Left lung (tissue), 4 donors: ENCODE measurements at regions not wholly inside any gene's neighbourhood (a gene's known extent, or its start where the extent isn't known, plus 50 kb on each side); places are given as distances from the start of the nearest gene placed in this dataset.

Experiments used
- ATAC-seq: fragments of 200-7000 bp; cut with Tn5 transposase; one replicate; pipeline ENCODE4 v1.9.1; 2020; ENCODE audit warnings: moderate library complexity
- DNase-seq, 4 donors: peaks; one replicate each; pipeline ENCODE4 v3.0.0-alpha.2; 2013 to 2020
- H3K27ac ChIP-seq, 2 donors: fragments of 200-600 bp; sonication (generic) in 1 of 2; one replicate each; pipeline versions ENCODE4 v1.5.0 to v1.8.0; 2020 to 2021
- H3K27me3 ChIP-seq, 2 donors: fragments of 200-600 bp; sonication (generic) in 1 of 2; one replicate each; pipeline versions ENCODE4 v1.5.0 to v1.8.0; 2020 to 2021
- H3K36me3 ChIP-seq, 2 donors: fragments of 200-600 bp; sonication (generic) in 1 of 2; one replicate each; pipeline versions ENCODE4 v1.5.0 to v1.8.0; 2020 to 2021
- H3K4me1 ChIP-seq, 2 donors: fragments of 200-600 bp; one replicate each; pipeline ENCODE4 v1.8.0; 2021
- H3K4me3 ChIP-seq, 2 donors: fragments of 200-600 bp; sonication (generic) in 1 of 2; one replicate each; pipeline versions ENCODE4 v1.5.0 to v1.8.0; 2020 to 2021; ENCODE audit warnings: mild to moderate bottlenecking in 1 of 2
- H3K9me3 ChIP-seq, 2 donors: fragments of 200-600 bp; sonication (generic) in 1 of 2; one replicate each; pipeline versions ENCODE4 v1.5.0 to v1.8.0; 2020 to 2021
- CTCF ChIP-seq, 2 donors: fragments of 200-600 bp; sonication (generic) in 1 of 2; IDR thresholded peaks; one replicate each; pipeline versions ENCODE4 v1.5.0 to v1.8.0; 2021; ENCODE audit warnings: antibody characterized with exemption in 2 of 2
- intact Hi-C, 2 donors: fragments of 100-400 bp; cut with DNase I; formaldehyde crosslinking; loops; one replicate each; pipeline versions ENCODE4 v1.11.2 to v1.14.2; 2022
- donor health status: DM: no; HTN: yes; CAD: no.
- donor health status: DM: no; HTN: no; CAD: no.

GRCh38 chr3:157672061-157672460, 168.8 kb upstream of the VEPH1 start:
- no peak for TF ChIP-seq CTCF (IDR thresholded peaks at IDR 0.05)
- H3K4me1 ChIP-seq, result no peaks in the 10 kb centered on the region
- no peak for DNase-seq
- H3K27me3 ChIP-seq, result no peaks in the 10 kb centered on the region
- ATAC-seq, result no peak
- H3K27ac ChIP-seq, result no peak overlapping the region
- H3K4me3 ChIP-seq, result no peak overlapping the region
- H3K36me3 ChIP-seq, result no peaks in the 10 kb centered on the region
- intact Hi-C loops, result no loop called here
- no peaks in the 10 kb centered on the region for H3K9me3 ChIP-seq

GRCh38 chr3:157671656-157672055, 168.4 kb upstream of the VEPH1 start:
- no peak for TF ChIP-seq CTCF (IDR thresholded peaks at IDR 0.05)
- no peaks in the 10 kb centered on the region for H3K36me3 ChIP-seq
- intact Hi-C loops, result no loop called here
- no peaks in the 10 kb centered on the region for H3K9me3 ChIP-seq
- no peaks in the 10 kb centered on the region for H3K27me3 ChIP-seq
- no peaks in the 10 kb centered on the region for H3K4me1 ChIP-seq
- no peak overlapping the region for H3K27ac ChIP-seq
- DNase-seq (no peak), ATAC-seq (no peak)
- no peak overlapping the region for H3K4me3 ChIP-seq

GRCh38 chr3:157669416-157669815, 166.2 kb upstream of the VEPH1 start:
- Histone ChIP-seq H3K4me1 (no peaks in the 10 kb centered on the region), H3K36me3 (no peaks in the 10 kb centered on the region), H3K27me3 (no peaks in the 10 kb centered on the region), H3K27ac (no peak overlapping the region), H3K4me3 (no peak overlapping the region), H3K9me3 (no peaks in the 10 kb centered on the region)
- intact Hi-C loops, result no loop called here
- ATAC-seq (no peak), DNase-seq (no peak)
- TF ChIP-seq CTCF (IDR thresholded peaks at IDR 0.05), result no peak

GRCh38 chr3:157667493-157667892, 164.3 kb upstream of the VEPH1 start:
- no peak overlapping the region for H3K27ac ChIP-seq
- DNase-seq (no peak), ATAC-seq (no peak)
- no peaks in the 10 kb centered on the region for H3K27me3 ChIP-seq
- no peak for TF ChIP-seq CTCF (IDR thresholded peaks at IDR 0.05)
- no peaks in the 10 kb centered on the region for H3K9me3 ChIP-seq
- intact Hi-C loops, result no loop called here
- H3K36me3 ChIP-seq, result no peaks in the 10 kb centered on the region
- H3K4me1 ChIP-seq, result no peaks in the 10 kb centered on the region
- no peak overlapping the region for H3K4me3 ChIP-seq

GRCh38 chr3:157662171-157662570, 159.0 kb upstream of the VEPH1 start:
- Histone ChIP-seq H3K4me1 (no peaks in the 10 kb centered on the region), H3K27ac (no peak overlapping the region), H3K36me3 (no peaks in the 10 kb centered on the region), H3K9me3 (no peaks in the 10 kb centered on the region), H3K27me3 (no peaks in the 10 kb centered on the region), H3K4me3 (no peak overlapping the region)
- TF ChIP-seq CTCF (IDR thresholded peaks at IDR 0.05), result no peak
- no peak for DNase-seq
- no peak for ATAC-seq
- intact Hi-C loops, result no loop called here
